ENCODE measurements at regions not wholly inside any gene's neighbourhood (a gene's known extent, or its start where the extent isn't known, plus 50 kb on each side); places are given as distances from the start of the nearest gene placed in this dataset.
A peak's percentile ranks its signal among the peaks of the same experiment; 100 is the strongest.

- Histone ChIP-seq H3K9me3 (no peaks in the 10 kb centered on the region), H3K4me1 (peaks cover 0 to 73% (median 19%) of the 10 kb centered on the region in 6 donors), H3K4me3 (no peak overlapping the region), H3K27me3 (replicated peaks in 1 of 7) (no peaks in the 10 kb centered on the region), H3K27ac (no peak overlapping the region), H3K36me3 (no peaks in the 10 kb centered on the region)
- 80 to 94% (median 92%) methylated on average over 2 of the region's 2 CpGs for WGBS, 5 donors
- intact Hi-C loops (cut with DNase I; ENCODE audit: low total_unique reads) = no loop called here
- no peak for TF ChIP-seq POLR2AphosphoS5 (IDR thresholded peaks at IDR 0.05)
- TF ChIP-seq, protein P1, sequence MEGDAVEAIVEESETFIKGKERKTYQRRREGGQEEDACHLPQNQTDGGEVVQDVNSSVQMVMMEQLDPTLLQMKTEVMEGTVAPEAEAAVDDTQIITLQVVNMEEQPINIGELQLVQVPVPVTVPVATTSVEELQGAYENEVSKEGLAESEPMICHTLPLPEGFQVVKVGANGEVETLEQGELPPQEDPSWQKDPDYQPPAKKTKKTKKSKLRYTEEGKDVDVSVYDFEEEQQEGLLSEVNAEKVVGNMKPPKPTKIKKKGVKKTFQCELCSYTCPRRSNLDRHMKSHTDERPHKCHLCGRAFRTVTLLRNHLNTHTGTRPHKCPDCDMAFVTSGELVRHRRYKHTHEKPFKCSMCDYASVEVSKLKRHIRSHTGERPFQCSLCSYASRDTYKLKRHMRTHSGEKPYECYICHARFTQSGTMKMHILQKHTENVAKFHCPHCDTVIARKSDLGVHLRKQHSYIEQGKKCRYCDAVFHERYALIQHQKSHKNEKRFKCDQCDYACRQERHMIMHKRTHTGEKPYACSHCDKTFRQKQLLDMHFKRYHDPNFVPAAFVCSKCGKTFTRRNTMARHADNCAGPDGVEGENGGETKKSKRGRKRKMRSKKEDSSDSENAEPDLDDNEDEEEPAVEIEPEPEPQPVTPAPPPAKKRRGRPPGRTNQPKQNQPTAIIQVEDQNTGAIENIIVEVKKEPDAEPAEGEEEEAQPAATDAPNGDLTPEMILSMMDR (IDR thresholded peaks at IDR 0.05 in 8 of 11, conservative IDR thresholded peaks at IDR 0.05 in 3 of 11) = no peak
- no peak for TF ChIP-seq POLR2A (IDR thresholded peaks at IDR 0.05)
- no peak for DNase-seq
These were observed 476.3 kb downstream of the PCNX1 start for GRCh38 chr14:71383510-71383909.

DNA sequence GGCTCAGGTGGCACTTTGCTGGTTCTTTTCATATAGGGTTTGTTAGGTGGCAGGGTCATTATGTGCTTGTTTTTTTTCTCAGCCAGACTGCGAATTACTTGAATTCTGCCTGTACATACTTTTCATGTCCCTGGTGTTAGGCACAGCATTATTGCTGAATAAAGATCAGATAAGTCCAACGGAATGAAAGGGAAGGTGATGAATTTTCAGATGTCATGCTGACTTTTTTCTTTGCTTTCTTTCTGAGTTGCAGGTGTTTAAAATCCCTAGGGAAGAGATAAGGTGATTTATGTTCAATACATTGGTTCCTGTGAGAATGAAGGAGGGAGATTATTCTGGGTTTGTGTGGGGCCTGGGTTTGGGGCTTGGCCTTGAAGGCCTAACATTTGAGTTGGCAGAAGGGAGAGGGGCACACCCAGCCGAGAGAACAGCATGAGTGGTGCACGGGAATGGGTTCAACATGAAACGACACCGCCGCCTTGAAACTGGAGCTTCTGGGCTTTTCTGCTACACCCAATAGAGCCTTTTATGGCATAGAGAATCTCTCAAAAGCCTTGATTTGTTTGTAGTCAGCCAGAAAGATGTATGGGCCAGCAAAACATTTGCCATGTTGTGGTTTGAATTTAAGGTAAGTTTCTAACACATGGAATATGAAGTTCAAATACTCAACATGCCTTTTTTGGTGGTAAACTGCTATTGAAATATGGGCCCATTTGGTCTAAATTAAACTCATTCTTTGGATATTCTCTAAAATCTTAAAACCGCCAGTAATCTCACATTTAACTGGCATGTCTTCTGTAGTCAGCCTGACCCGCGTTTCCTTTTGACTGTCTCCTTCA, 477.0 kb downstream of the PCNX1 start:
- no peak for DNase-seq
- H3K4me1 ChIP-seq = peaks cover 0 to 73% (median 12%) of the 10 kb centered on the region in 6 donors
- no peaks in the 10 kb centered on the region for H3K27me3 ChIP-seq (replicated peaks in 1 of 7)
- H3K36me3 ChIP-seq = no peaks in the 10 kb centered on the region
- no peak overlapping the region for H3K27ac ChIP-seq
- no peak overlapping the region for H3K4me3 ChIP-seq
- TF ChIP-seq, protein P1 (IDR thresholded peaks at IDR 0.05 in 8 of 11, conservative IDR thresholded peaks at IDR 0.05 in 3 of 11) = no peak
- TF ChIP-seq POLR2A (IDR thresholded peaks at IDR 0.05) = no peak
- TF ChIP-seq POLR2AphosphoS5 (IDR thresholded peaks at IDR 0.05) = peak in 1 of 3 donors; percentile 7
- intact Hi-C loops (cut with DNase I; ENCODE audit: low total_unique reads) = no loop called here
- no peaks in the 10 kb centered on the region for H3K9me3 ChIP-seq
- 87 to 95% (median 88%) methylated on average over 10 of the region's 10 CpGs for WGBS, 5 donors

DNA sequence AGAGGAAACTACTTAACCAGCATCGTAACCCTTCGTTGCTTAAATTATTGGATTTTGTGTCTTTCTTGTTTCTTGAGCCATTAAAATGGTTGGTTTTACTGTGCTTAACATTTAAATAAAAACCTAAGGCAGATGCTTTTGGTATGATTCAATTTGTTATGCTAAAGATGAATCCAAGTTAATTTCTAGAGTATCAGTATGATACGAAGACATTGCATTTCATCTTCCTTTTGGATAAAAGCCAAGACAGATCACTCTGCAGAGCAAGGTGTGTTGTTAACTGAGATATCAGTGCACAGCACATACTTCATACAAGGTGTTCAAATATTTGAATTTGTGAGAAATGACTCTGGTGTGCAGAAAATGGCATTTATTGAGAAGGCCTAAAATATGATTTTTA, 480.5 kb downstream of the PCNX1 start:
- H3K27ac ChIP-seq = no peak overlapping the region
- H3K36me3 ChIP-seq = no peaks in the 10 kb centered on the region
- intact Hi-C loops (cut with DNase I; ENCODE audit: low total_unique reads) = no loop called here
- no peaks in the 10 kb centered on the region for H3K27me3 ChIP-seq (replicated peaks in 1 of 7)
- DNase-seq = no peak
- 86 to 90% (median 87%) methylated on average over 3 of the region's 3 CpGs for WGBS, 5 donors
- TF ChIP-seq, protein P1 (IDR thresholded peaks at IDR 0.05 in 8 of 11, conservative IDR thresholded peaks at IDR 0.05 in 3 of 11) = no peak
- no peak for TF ChIP-seq POLR2AphosphoS5 (IDR thresholded peaks at IDR 0.05)
- no peaks in the 10 kb centered on the region for H3K9me3 ChIP-seq
- H3K4me3 ChIP-seq = no peak overlapping the region
- H3K4me1 ChIP-seq = peaks cover 0 to 79% (median 16%) of the 10 kb centered on the region in 6 donors

DNA sequence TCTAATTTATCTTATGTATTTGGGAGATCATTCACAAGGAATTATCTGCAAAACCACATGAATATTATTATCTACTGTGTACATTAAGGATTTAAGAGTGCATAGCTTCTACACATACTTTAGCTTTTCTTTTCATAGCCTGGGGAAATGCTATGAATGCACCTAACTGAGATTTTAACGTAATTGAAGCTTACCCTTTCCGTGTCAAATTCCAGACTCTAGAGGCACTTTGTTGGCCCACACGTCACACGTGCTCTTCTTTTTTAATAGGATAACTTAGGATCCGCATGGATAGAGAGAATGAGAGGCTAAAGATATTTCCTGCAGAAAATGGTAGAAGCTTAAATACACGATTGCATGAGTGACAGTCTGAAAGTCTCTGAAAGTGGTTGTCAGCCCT, 481.1 kb downstream of the PCNX1 start:
- no peaks in the 10 kb centered on the region for H3K36me3 ChIP-seq
- no peaks in the 10 kb centered on the region for H3K27me3 ChIP-seq (replicated peaks in 1 of 7)
- no peak for DNase-seq
- H3K4me1 ChIP-seq = peaks cover 0 to 77% (median 13%) of the 10 kb centered on the region in 6 donors
- intact Hi-C loops (cut with DNase I; ENCODE audit: low total_unique reads) = no loop called here
- H3K27ac ChIP-seq = peak overlapping the region in 1 of 8 donors; percentile 3
- no peak for TF ChIP-seq POLR2AphosphoS5 (IDR thresholded peaks at IDR 0.05)
- TF ChIP-seq POLR2A (IDR thresholded peaks at IDR 0.05) = no peak
- TF ChIP-seq, protein P1 (IDR thresholded peaks at IDR 0.05 in 8 of 11, conservative IDR thresholded peaks at IDR 0.05 in 3 of 11) = no peak
- H3K4me3 ChIP-seq = no peak overlapping the region
- WGBS, 5 donors = 71 to 89% (median 85%) methylated on average over 6 of the region's 6 CpGs
- no peaks in the 10 kb centered on the region for H3K9me3 ChIP-seq
